H1 (cell line): ENCODE measurements at regions not wholly inside any gene's neighbourhood (a gene's known extent, or its start where the extent isn't known, plus 50 kb on each side); places are given as distances from the start of the nearest gene placed in this dataset.
"Not testable (repeated sequence)": the region's sequence is repeated elsewhere in the genome, so short reads cannot be mapped to it uniquely, and the experiment has no call there.

ENCODE experiments used
- CTCF ChIA-PET: fragments of 300-600 bp; sonication (Branson Sonifier 250); formaldehyde crosslinking; loops from one replicate; lab custom pipeline; 2021; ENCODE audit not compliant: partially characterized antibody; lab: Charles Lee
- POLR2A ChIA-PET: fragments of 300-600 bp; sonication (Branson Sonifier 250); formaldehyde crosslinking; loops from one replicate; lab custom pipeline; 2021; ENCODE audit warnings: inconsistent platforms; ENCODE audit not compliant: partially characterized antibody; lab: Charles Lee
- DNase-seq, 2 experiments: peaks; one replicate each; pipeline versions ENCODE4 v3.0.0 to v3.0.0-alpha.2; 2010 to 2022; ENCODE audit warnings: low spot score in 2 of 2, low read depth in 1 of 2, mixed read lengths in 1 of 2
- FAIRE-seq: peaks from 2 replicates; lab custom pipeline; 2011; peaks lifted over from hg19 to GRCh38; lab: Jason Lieb, UNC
- H2AFZ ChIP-seq: 2 replicates; pipeline ENCODE4 v1.8.1; 2012; ENCODE audit warnings: low read length, inconsistent platforms
- H2AK5ac ChIP-seq: 2 replicates; pipeline ENCODE4 v1.6.1; 2013; ENCODE audit warnings: low read depth, low read length
- H2BK120ac ChIP-seq: replicated peaks from 2 replicates; pipeline ENCODE3; 2013; ENCODE audit warnings: low read depth, low read length, inconsistent platforms
- H2BK12ac ChIP-seq: 2 replicates; pipeline ENCODE4 v1.6.1; 2013; ENCODE audit warnings: low read depth, low read length
- H2BK15ac ChIP-seq: 2 replicates; pipeline ENCODE4 v1.6.1; 2013; ENCODE audit warnings: low read length
- H2BK20ac ChIP-seq: 2 replicates; pipeline ENCODE4 v1.6.1; 2013; ENCODE audit warnings: low read length
- H2BK5ac ChIP-seq: 2 replicates; pipeline ENCODE4 v1.6.1; 2013; ENCODE audit warnings: low read depth, low read length
- H3K14ac ChIP-seq: 2 replicates; pipeline ENCODE4 v1.6.1; 2013; ENCODE audit warnings: inconsistent platforms; ENCODE audit not compliant: insufficient read length
- H3K18ac ChIP-seq: 2 replicates; pipeline ENCODE4 v1.6.1; 2013; ENCODE audit warnings: low read length; ENCODE audit errors: extremely low read depth
- H3K23ac ChIP-seq: 2 replicates; pipeline ENCODE4 v1.6.1; 2013; ENCODE audit warnings: inconsistent platforms; ENCODE audit not compliant: insufficient read length
- H3K23me2 ChIP-seq: 2 replicates; pipeline ENCODE4 v1.6.1; 2013; ENCODE audit warnings: low read depth, low read length
- H3K27ac ChIP-seq: 2 replicates; pipeline ENCODE4 v1.6.1; 2011; ENCODE audit warnings: low read depth, low read length, inconsistent platforms
- H3K27me3 ChIP-seq, 4 experiments: replicated peaks in 1 of 4; 1 replicate in 1 of 4; 2 replicates in 3 of 4; pipeline versions ENCODE4 v1.6.1 to v1.8.1; 2011 to 2013; ENCODE audit warnings: low read length in 3 of 4, mild to moderate bottlenecking in 3 of 4, inconsistent platforms in 2 of 4, mixed read lengths in 2 of 4, moderate library complexity in 1 of 4; ENCODE audit not compliant: control insufficient read depth in 3 of 4, insufficient read depth in 3 of 4; ENCODE audit errors: extremely low read depth in 1 of 4
- H3K36me3 ChIP-seq, 4 experiments: 2 replicates each; pipeline versions ENCODE4 v1.6.1 to v1.8.1; 2011 to 2013; ENCODE audit warnings: mild to moderate bottlenecking in 4 of 4, low read length in 3 of 4, moderate library complexity in 2 of 4, control low read depth in 1 of 4, inconsistent platforms in 1 of 4; ENCODE audit not compliant: insufficient read depth in 4 of 4, control insufficient read depth in 2 of 4
- H3K4ac ChIP-seq: replicated peaks from 2 replicates; pipeline ENCODE3; 2013; ENCODE audit warnings: low read length, low read depth, mixed read lengths, inconsistent platforms; ENCODE audit not compliant: insufficient read length
- H3K4me1 ChIP-seq, 4 experiments: replicated peaks in 1 of 4; 1 replicate in 1 of 4; 2 replicates in 3 of 4; pipeline versions ENCODE4 v1.6.1 to v1.8.1; 2011 to 2013; ENCODE audit warnings: low read length in 3 of 4, inconsistent platforms in 2 of 4, mixed read lengths in 1 of 4; ENCODE audit not compliant: insufficient read depth in 4 of 4, control insufficient read depth in 3 of 4
- H3K4me2 ChIP-seq, 2 experiments: 2 replicates each; pipeline versions ENCODE4 v1.6.1 to v1.8.1; 2011 to 2013; ENCODE audit warnings: low read depth in 2 of 2, low read length in 2 of 2, control low read depth in 1 of 2, inconsistent platforms in 1 of 2, mild to moderate bottlenecking in 1 of 2; ENCODE audit not compliant: insufficient read depth in 1 of 2
- H3K4me3 ChIP-seq, 4 experiments: fragments of 200-600, 300-600 bp in 1 of 4; sonication (generic), shearing (Covaris generic), sonication (Bioruptor Twin) in 1 of 4; 2 replicates each; pipeline versions ENCODE4 v1.5.1 to v1.8.1; 2011 to 2016; ENCODE audit warnings: low read length in 4 of 4, low read depth in 3 of 4, control low read depth in 2 of 4, inconsistent platforms in 2 of 4, mild to moderate bottlenecking in 2 of 4, mixed read lengths in 1 of 4, moderate library complexity in 1 of 4; ENCODE audit not compliant: insufficient read depth in 2 of 4; ENCODE audit errors: extremely low read depth in 1 of 4
- H3K56ac ChIP-seq: replicated peaks from 2 replicates; pipeline ENCODE3; 2013; ENCODE audit warnings: low read depth, mild to moderate bottlenecking, mixed read lengths, low read length, inconsistent platforms; ENCODE audit not compliant: insufficient read length
- H3K79me1 ChIP-seq: 2 replicates; pipeline ENCODE4 v1.6.1; 2013; ENCODE audit warnings: low read depth, low read length, control low read depth
- H3K79me2 ChIP-seq, 2 experiments: 2 replicates each; pipeline versions ENCODE4 v1.6.1 to v1.8.1; 2012 to 2013; ENCODE audit warnings: low read length in 2 of 2, mild to moderate bottlenecking in 2 of 2, inconsistent platforms in 1 of 2; ENCODE audit not compliant: insufficient read depth in 2 of 2, control insufficient read depth in 1 of 2
- H3K9ac ChIP-seq, 4 experiments: replicated peaks in 1 of 4; 1 replicate in 1 of 4; 2 replicates in 3 of 4; pipeline versions ENCODE4 v1.6.1 to v1.8.1; 2011 to 2013; ENCODE audit warnings: low read depth in 3 of 4, low read length in 3 of 4, control low read depth in 2 of 4, mild to moderate bottlenecking in 2 of 4, moderate library complexity in 2 of 4, inconsistent platforms in 1 of 4; ENCODE audit errors: extremely low read depth in 1 of 4
- H3K9me3 ChIP-seq, 2 experiments: 2 replicates each; pipeline versions ENCODE4 v1.6.1 to v1.8.1; 2012 to 2013; ENCODE audit warnings: mild to moderate bottlenecking in 2 of 2, moderate library complexity in 2 of 2, control low read depth in 1 of 2, inconsistent platforms in 1 of 2, low read depth in 1 of 2, low read length in 1 of 2, mixed read lengths in 1 of 2; ENCODE audit not compliant: insufficient read depth in 2 of 2
- H4K20me1 ChIP-seq, 2 experiments: replicated peaks in 1 of 2; 2 replicates each; pipeline versions ENCODE3 to v1.8.1; 2011 to 2013; ENCODE audit warnings: inconsistent platforms in 2 of 2, low read length in 2 of 2, mild to moderate bottlenecking in 1 of 2; ENCODE audit not compliant: insufficient read depth in 2 of 2, control insufficient read depth in 1 of 2
- H4K5ac ChIP-seq: 2 replicates; pipeline ENCODE4 v1.6.1; 2013; ENCODE audit warnings: low read length, low read depth, mixed read lengths, inconsistent platforms; ENCODE audit not compliant: insufficient read length
- H4K8ac ChIP-seq: 2 replicates; pipeline ENCODE4 v1.8.0; 2013; ENCODE audit warnings: mild to moderate bottlenecking, moderate library complexity, low read length, inconsistent platforms; ENCODE audit not compliant: insufficient read depth; ENCODE audit errors: extremely low read depth
- H4K91ac ChIP-seq: replicated peaks from 2 replicates; pipeline ENCODE3; 2013; ENCODE audit warnings: low read length, mixed read lengths, inconsistent platforms; ENCODE audit not compliant: insufficient read length
- HDAC2 ChIP-seq, 2 experiments: fragments of 300-600 bp in 1 of 2; sonication (generic) in 1 of 2; IDR thresholded peaks; 2 replicates each; pipeline ENCODE4 v1.6.1; 2011 to 2012; ENCODE audit warnings: low read depth in 2 of 2, low read length in 2 of 2, mild to moderate bottlenecking in 2 of 2, moderate library complexity in 2 of 2, borderline replicate concordance in 1 of 2, inconsistent platforms in 1 of 2
- WGBS, 2 experiments: shearing (Covaris generic) in 1 of 2; methylation state at CpG; one replicate each; pipeline versions ENCODE4 v1.1.6 to v1.1.7; 2013 to 2015; ENCODE audit warnings: low lambda C conversion rate in 2 of 2, mixed read lengths in 2 of 2, inconsistent platforms in 1 of 2, low coverage in 1 of 2, missing lambda C conversion rate in 1 of 2; ENCODE audit not compliant: insufficient replicate concordance in 2 of 2, insufficient coverage in 1 of 2, insufficient read length in 1 of 2; ENCODE audit errors: extremely low coverage in 1 of 2, missing lambda C conversion rate in 1 of 2; 5-methylcytosine and 5-hydroxymethylcytosine counted together

DNA sequence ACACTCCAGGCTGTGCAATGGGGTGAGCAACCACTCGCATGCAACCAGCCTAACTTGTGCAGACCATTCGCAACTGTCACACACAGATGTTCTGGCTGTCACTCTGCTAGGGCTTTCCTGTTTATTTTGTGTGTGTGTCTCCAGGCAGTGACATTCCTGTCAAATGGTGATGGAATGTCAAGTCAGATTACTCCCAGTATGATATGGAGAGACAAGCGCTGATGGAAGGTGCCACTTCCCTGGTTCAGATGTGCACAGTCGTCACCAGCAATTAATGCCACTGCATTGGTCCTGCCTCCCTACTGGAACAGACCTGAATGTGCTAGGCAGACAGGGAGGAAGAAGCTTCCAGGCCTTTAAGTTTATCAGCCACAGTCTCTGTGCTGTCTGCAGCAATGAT lies 442.4 kb upstream of the ISX start:
- no peak overlapping the region for H3K56ac ChIP-seq
- H4K91ac ChIP-seq = no peak overlapping the region
- H3K36me3 ChIP-seq = no peaks in the 10 kb centered on the region
- FAIRE-seq (no peak), DNase-seq (no peak)
- H4K20me1 ChIP-seq = no peaks in the 10 kb centered on the region
- no peak overlapping the region for H3K18ac ChIP-seq
- no peak overlapping the region for H2BK120ac ChIP-seq
- H2BK12ac ChIP-seq = no peak overlapping the region
- H3K4me1 ChIP-seq = no peaks in the 10 kb centered on the region
- no peaks in the 10 kb centered on the region for H3K23me2 ChIP-seq
- H3K4ac ChIP-seq = no peak overlapping the region
- H3K4me2 ChIP-seq = no peak overlapping the region
- 97% methylated on average over 4 of the region's 4 CpGs; no CpG with 5 or more reads in 1 of the 2 experiments for WGBS, 2 experiments
- no peaks in the 10 kb centered on the region for H3K79me1 ChIP-seq
- H2BK15ac ChIP-seq = no peak overlapping the region
- H2BK5ac ChIP-seq = no peak overlapping the region
- no peak overlapping the region for H2AK5ac ChIP-seq
- CTCF ChIA-PET = no interaction called here
- no peak overlapping the region for H3K23ac ChIP-seq
- H3K14ac ChIP-seq = no peak overlapping the region
- H2BK20ac ChIP-seq = no peak overlapping the region
- no peak overlapping the region for H2AFZ ChIP-seq
- no peak for TF ChIP-seq HDAC2 (IDR thresholded peaks at IDR 0.05; ENCODE audit: borderline replicate concordance in 1 of 2, low read depth in 2 of 2, low read length in 2 of 2)
- no peak overlapping the region for H3K9ac ChIP-seq
- peaks cover 11 to 20% of the 10 kb centered on the region in 2 experiments; a peak in 3 of 4 replicates for H3K9me3 ChIP-seq
- no peak overlapping the region for H4K5ac ChIP-seq
- H3K4me3 ChIP-seq = no peak overlapping the region
- H3K79me2 ChIP-seq = no peaks in the 10 kb centered on the region
- no peaks in the 10 kb centered on the region for H3K27me3 ChIP-seq
- no peak overlapping the region for H3K27ac ChIP-seq
- no peak overlapping the region for H4K8ac ChIP-seq
- POLR2A ChIA-PET = no interaction called here

DNA sequence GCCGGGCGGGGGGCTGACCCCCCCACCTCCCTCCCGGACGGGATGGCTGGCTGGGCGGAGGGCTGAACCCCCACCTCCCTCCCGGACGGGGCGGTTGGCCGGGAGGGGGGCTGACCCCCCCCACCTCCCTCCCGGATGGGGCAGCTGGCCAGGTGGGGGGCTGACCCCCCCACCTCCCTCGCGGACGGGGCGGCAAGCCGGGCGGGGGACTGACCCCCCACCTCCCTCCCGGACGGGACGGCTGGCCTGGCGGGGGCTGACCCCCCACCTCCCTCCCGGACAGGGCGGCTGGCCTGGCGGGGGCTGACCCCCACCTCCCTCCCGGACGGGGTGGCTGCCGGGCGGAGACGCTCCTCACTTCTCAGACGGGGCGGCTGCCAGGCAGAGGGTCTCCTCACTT lies 440.1 kb upstream of the ISX start:
- H2BK20ac ChIP-seq, H2AFZ ChIP-seq, DNase-seq, H2BK15ac ChIP-seq, H4K5ac ChIP-seq, H3K4ac ChIP-seq, CTCF ChIA-PET, H4K91ac ChIP-seq, H3K9ac ChIP-seq, H3K4me2 ChIP-seq, H3K36me3 ChIP-seq, H2BK12ac ChIP-seq, H3K23ac ChIP-seq, H3K14ac ChIP-seq, H3K27me3 ChIP-seq, H3K23me2 ChIP-seq, H2AK5ac ChIP-seq, FAIRE-seq, H4K8ac ChIP-seq, H3K18ac ChIP-seq, POLR2A ChIA-PET, H2BK5ac ChIP-seq, H2BK120ac ChIP-seq, H3K79me1 ChIP-seq, H3K27ac ChIP-seq, H3K4me3 ChIP-seq, H3K56ac ChIP-seq, H3K79me2 ChIP-seq, H3K4me1 ChIP-seq, H4K20me1 ChIP-seq: not testable (repeated sequence)
- H3K9me3 ChIP-seq = peaks cover 11 to 20% of the 10 kb centered on the region in 2 experiments; a peak in 3 of 4 replicates
- WGBS, 2 experiments = no CpG with 5 or more reads among the region's 30 CpGs
